ENCODE measurements at regions not wholly inside any gene's neighbourhood (a gene's known extent, or its start where the extent isn't known, plus 50 kb on each side); places are given as distances from the start of the nearest gene placed in this dataset.

DNA sequence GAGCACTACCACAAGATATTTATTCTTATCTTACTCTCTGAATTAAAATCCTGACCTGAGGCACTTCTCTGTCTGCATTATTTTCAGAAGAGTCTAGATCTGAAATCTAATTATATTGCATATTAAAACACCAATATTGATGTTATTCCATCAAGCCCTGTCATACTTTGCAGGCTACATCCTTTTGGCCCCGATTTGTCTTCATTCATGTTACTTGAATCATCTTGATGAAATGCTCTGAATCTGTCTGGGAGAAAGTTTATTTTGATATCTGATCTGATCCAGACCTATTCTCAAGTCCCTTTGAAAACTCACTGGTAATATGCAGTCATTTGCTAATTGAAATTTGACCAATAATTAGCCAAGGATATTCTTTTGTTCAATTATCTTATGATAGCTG, 79.9 kb downstream of the BBS10 start:
- H3K4me1 ChIP-seq (ENCODE audit: insufficient read depth, low read length, poor library complexity, severe bottlenecking), result no peaks in the 10 kb centered on the region
- intact Hi-C loops (cut with micrococcal nuclease; ENCODE audit: unreplicated experiment), result no loop called here
- H4K20me1 ChIP-seq (ENCODE audit: insufficient read depth, low read length), result no peaks in the 10 kb centered on the region
- no peak for DNase-seq (ENCODE audit: low spot score)
- ChIA-PET CTCF (ENCODE audit: unreplicated experiment) (no interaction called here), POLR2A (interaction anchor here (0.5 to 0.8 kb wide), 2 partner anchors 171 to 258 kb away, joined by 3 read pairs; no protein-coding TSS in a partner anchor)
- H3K27ac ChIP-seq (ENCODE audit: low read depth, low read length, poor library complexity, severe bottlenecking), result no peak overlapping the region
- H3K36me3 ChIP-seq (ENCODE audit: insufficient read depth, low read length), result no peaks in the 10 kb centered on the region
- H2AFZ ChIP-seq (ENCODE audit: low read length), result no peak overlapping the region
- no peak overlapping the region for H3K4me2 ChIP-seq (ENCODE audit: low read length)
- no peaks in the 10 kb centered on the region for H3K79me2 ChIP-seq (ENCODE audit: insufficient read depth, low read depth, low read length)
- no peaks in the 10 kb centered on the region for H3K9me3 ChIP-seq (ENCODE audit: low read length)
- no peak overlapping the region for H3K4me3 ChIP-seq (ENCODE audit: low read depth, low read length, poor library complexity, severe bottlenecking)
- BruUV-seq (replicated peaks), result no TSS peak
- TF ChIP-seq, protein P1, sequence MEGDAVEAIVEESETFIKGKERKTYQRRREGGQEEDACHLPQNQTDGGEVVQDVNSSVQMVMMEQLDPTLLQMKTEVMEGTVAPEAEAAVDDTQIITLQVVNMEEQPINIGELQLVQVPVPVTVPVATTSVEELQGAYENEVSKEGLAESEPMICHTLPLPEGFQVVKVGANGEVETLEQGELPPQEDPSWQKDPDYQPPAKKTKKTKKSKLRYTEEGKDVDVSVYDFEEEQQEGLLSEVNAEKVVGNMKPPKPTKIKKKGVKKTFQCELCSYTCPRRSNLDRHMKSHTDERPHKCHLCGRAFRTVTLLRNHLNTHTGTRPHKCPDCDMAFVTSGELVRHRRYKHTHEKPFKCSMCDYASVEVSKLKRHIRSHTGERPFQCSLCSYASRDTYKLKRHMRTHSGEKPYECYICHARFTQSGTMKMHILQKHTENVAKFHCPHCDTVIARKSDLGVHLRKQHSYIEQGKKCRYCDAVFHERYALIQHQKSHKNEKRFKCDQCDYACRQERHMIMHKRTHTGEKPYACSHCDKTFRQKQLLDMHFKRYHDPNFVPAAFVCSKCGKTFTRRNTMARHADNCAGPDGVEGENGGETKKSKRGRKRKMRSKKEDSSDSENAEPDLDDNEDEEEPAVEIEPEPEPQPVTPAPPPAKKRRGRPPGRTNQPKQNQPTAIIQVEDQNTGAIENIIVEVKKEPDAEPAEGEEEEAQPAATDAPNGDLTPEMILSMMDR (conservative IDR thresholded peaks at IDR 0.05; ENCODE audit: low read length), result no peak
- TF ChIP-seq EZH2phosphoT487 (IDR thresholded peaks at IDR 0.05; ENCODE audit: borderline replicate concordance, low read depth, low read length), result no peak
- H3K9me2 ChIP-seq (ENCODE audit: insufficient read depth, low read length), result no peaks in the 10 kb centered on the region

- TF ChIP-seq EZH2phosphoT487 (IDR thresholded peaks at IDR 0.05; ENCODE audit: borderline replicate concordance, low read depth, low read length), result no peak
- TF ChIP-seq, protein P1 (conservative IDR thresholded peaks at IDR 0.05; ENCODE audit: low read length), result no peak
- no TSS peak for BruUV-seq (replicated peaks)
- Histone ChIP-seq H3K9me3 (ENCODE audit: low read length) (no peaks in the 10 kb centered on the region), H3K9me2 (ENCODE audit: insufficient read depth, low read length) (no peaks in the 10 kb centered on the region), H4K20me1 (ENCODE audit: insufficient read depth, low read length) (no peaks in the 10 kb centered on the region), H3K4me2 (ENCODE audit: low read length) (no peak overlapping the region), H3K27ac (ENCODE audit: low read depth, low read length, poor library complexity, severe bottlenecking) (no peak overlapping the region), H3K4me1 (ENCODE audit: insufficient read depth, low read length, poor library complexity, severe bottlenecking) (no peaks in the 10 kb centered on the region), H2AFZ (ENCODE audit: low read length) (no peak overlapping the region), H3K79me2 (ENCODE audit: insufficient read depth, low read depth, low read length) (no peaks in the 10 kb centered on the region), H3K4me3 (ENCODE audit: low read depth, low read length, poor library complexity, severe bottlenecking) (no peak overlapping the region), H3K36me3 (ENCODE audit: insufficient read depth, low read length) (no peaks in the 10 kb centered on the region)
- ChIA-PET POLR2A (no interaction called here), CTCF (ENCODE audit: unreplicated experiment) (no interaction called here)
- intact Hi-C loops (cut with micrococcal nuclease; ENCODE audit: unreplicated experiment), result no loop called here
- no peak for DNase-seq (ENCODE audit: low spot score)
These were observed 81.4 kb downstream of the BBS10 start for GRCh38 chr12:76266797-76267196.

DNA sequence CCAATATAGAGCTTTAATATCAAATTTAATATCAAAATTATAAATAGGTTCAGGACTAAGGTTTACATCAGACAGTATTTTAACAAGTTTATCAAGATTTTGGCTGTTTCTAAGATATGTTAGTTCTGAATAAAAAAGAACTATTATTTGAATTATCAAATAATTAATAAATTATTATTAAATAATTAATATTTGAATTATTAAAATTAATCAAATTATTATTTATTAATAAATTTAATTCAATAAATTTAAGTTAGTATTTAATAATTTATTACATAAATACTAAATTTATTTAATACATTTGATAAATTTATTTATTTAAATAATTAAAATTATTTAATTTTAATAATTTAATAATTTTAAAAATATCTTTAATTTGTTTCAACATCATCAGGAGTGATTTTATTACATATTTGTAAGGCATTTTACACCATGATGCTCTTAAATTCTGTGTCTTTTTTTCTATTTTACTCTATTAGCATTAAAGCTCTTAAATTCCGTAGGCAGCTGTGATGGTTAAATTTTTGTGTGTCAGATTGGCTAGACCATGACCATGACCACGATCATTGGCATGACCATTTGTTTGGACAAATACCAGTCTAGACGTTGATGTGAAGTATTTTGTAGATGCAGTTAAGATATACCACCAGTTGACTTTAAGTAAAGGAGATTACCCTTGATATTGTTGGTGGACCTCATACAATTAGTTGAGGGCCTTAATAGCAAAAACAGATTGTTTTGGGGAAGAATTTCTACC, 82.6 kb downstream of the BBS10 start:
- no peak overlapping the region for H2AFZ ChIP-seq (ENCODE audit: low read length)
- ChIA-PET CTCF (ENCODE audit: unreplicated experiment) (no interaction called here), POLR2A (interaction anchor here (0.6 kb wide), 1 partner anchor 223 kb away, joined by 3 read pairs; no protein-coding TSS in a partner anchor)
- H3K9me3 ChIP-seq (ENCODE audit: low read length), result no peaks in the 10 kb centered on the region
- no peaks in the 10 kb centered on the region for H3K79me2 ChIP-seq (ENCODE audit: insufficient read depth, low read depth, low read length)
- no peaks in the 10 kb centered on the region for H3K4me1 ChIP-seq (ENCODE audit: insufficient read depth, low read length, poor library complexity, severe bottlenecking)
- no peak for TF ChIP-seq EZH2phosphoT487 (IDR thresholded peaks at IDR 0.05; ENCODE audit: borderline replicate concordance, low read depth, low read length)
- TF ChIP-seq, protein P1 (conservative IDR thresholded peaks at IDR 0.05; ENCODE audit: low read length), result no peak
- intact Hi-C loops (cut with micrococcal nuclease; ENCODE audit: unreplicated experiment), result no loop called here
- no peaks in the 10 kb centered on the region for H4K20me1 ChIP-seq (ENCODE audit: insufficient read depth, low read length)
- no TSS peak for BruUV-seq (replicated peaks)
- no peak for DNase-seq (ENCODE audit: low spot score)
- no peak overlapping the region for H3K27ac ChIP-seq (ENCODE audit: low read depth, low read length, poor library complexity, severe bottlenecking)
- H3K4me2 ChIP-seq (ENCODE audit: low read length), result no peak overlapping the region
- no peaks in the 10 kb centered on the region for H3K36me3 ChIP-seq (ENCODE audit: insufficient read depth, low read length)
- H3K4me3 ChIP-seq (ENCODE audit: low read depth, low read length, poor library complexity, severe bottlenecking), result no peak overlapping the region
- H3K9me2 ChIP-seq (ENCODE audit: insufficient read depth, low read length), result no peaks in the 10 kb centered on the region

Data from OCI-LY7 (cell line).